Iris pigment epithelial cell (primary cell): ENCODE measurements at regions not wholly inside any gene's neighbourhood (a gene's known extent, or its start where the extent isn't known, plus 50 kb on each side); places are given as distances from the start of the nearest gene placed in this dataset.
"Not testable (repeated sequence)": the region's sequence is repeated elsewhere in the genome, so short reads cannot be mapped to it uniquely, and the experiment has no call there.

Source experiments
- DNase-seq: peaks from one replicate; pipeline ENCODE4 v3.0.0-alpha.2; 2011; ENCODE audit warnings: low read depth

- no peak for DNase-seq
Measured at GRCh38 chrX:148265829-148266228, 234.6 kb upstream of the AFF2 start.

- DNase-seq, result no peak
Measured at GRCh38 chrX:148268673-148269072, 231.7 kb upstream of the AFF2 start.

- no peak for DNase-seq
Measured at GRCh38 chrX:148269513-148269912, 230.9 kb upstream of the AFF2 start.

GRCh38 chrX:148270499-148270898, 229.9 kb upstream of the AFF2 start:
- no peak for DNase-seq

DNA sequence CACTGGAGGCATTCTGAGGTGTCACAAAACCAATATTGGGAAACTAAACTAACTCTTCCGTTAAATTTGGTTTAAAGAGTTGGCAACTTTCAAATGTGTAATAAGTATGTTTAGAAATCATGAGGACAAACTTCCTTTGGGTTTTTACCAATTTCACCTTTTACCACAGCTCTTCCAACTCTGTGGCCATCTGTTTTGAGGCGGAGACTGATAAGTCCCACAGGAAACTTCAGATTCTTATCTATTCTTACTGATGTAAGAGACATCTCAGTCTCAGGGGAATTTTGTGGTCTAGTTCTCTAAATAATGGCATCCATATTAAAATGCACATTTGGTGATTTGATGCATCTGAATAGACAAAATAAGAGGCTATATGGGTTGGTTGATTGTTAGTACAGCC, 229.2 kb upstream of the AFF2 start:
- no peak for DNase-seq

DNA sequence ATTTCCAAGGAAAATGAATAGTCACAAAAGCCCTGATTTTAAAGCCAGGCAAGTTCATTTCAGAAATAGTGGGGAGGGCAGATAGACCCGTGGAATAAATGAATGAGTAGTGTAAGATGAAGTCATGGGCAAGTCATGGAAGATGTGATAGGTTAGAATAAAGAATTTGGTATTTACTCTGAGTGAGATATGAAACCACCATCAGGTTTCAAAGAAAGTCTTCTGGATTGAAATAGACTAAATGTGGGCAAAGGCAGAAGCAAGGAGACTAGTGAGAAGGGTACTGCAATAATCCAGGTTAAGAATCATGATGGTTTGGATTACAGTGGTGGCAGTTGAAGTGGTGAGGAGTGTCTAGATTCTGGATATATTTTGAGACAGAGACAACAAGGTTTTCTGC, 218.5 kb upstream of the AFF2 start:
- no peak for DNase-seq

DNA sequence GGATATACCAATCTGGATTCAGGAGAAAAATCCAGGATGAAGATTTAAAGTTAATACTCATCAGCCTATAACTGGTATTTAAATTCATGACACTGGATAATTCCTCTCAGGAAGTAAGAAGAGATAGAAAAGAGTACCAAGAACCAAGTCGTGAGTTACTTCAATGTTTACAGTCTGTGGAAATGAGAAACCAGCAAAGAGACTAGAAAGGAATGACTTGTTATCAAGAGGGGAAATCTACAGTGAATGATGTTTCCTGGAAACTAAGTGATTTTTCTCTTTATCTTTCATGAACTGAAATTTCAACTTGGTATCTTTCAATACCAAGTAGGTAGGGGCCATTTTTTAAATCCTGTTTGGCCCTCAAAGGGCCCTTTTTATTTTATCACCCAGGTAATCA, 217.9 kb upstream of the AFF2 start:
- no peak for DNase-seq

DNA sequence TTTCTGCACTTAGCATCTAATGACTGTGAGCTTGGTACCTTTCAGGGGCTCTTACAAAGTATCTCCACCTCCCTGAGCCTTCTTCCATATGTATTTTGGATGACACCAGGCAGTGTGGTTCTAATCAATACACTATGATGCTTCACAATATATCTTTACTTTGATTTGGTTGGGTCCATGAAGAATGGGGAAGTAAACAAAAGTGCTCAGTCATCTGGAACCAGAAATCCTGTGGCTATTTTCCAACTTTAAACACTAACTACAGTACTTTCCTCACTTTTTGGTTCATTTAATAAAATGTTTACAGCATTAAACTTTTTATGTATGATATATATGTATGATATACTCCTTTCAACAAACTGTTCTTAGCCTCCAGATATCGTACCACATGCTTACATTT, 216.4 kb upstream of the AFF2 start:
- DNase-seq, result no peak

GRCh38 chrX:148284821-148285220, 215.6 kb upstream of the AFF2 start:
- no peak for DNase-seq

DNA sequence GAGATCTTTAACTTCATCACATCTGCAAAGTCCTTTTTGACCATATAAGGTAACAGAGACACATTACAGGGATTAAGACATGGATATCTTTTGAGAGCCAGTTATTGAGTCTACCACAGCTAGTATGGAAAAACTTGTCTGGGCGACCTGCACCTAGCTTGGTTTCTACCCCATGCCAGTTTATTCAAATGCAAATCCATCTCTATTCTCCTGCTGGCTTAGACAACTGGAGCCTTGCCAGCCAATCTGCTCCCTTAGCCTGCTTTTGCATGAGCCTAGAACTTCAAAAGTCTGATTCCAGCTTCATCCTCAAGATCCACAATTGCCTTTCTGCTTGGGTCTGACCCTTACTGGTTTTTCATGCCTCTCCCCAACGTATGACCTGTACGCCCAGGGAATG, 212.0 kb upstream of the AFF2 start:
- no peak for DNase-seq

- no peak for DNase-seq
Measured at GRCh38 chrX:148290041-148290440, 210.4 kb upstream of the AFF2 start.

DNA sequence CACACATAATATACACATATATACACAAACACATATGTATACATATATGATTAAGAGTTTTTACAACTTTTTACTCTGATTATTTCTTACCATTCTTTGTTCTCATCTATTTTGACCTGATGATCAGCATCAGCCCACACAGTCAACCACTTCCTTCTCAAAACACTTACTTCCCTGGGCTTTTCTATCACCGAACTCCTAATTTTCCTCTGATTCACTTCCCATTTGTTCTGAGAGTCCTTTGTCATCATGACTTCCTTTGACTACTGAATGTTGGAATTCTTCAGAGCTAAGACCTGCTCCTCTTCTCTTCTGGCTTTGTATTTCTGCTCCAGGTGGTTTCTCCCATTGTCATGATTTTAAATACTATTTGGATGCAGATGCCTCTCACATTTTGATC, 209.5 kb upstream of the AFF2 start:
- no peak for DNase-seq

GRCh38 chrX:148298737-148299136, 201.7 kb upstream of the AFF2 start:
- peak; percentile 1 for DNase-seq

DNA sequence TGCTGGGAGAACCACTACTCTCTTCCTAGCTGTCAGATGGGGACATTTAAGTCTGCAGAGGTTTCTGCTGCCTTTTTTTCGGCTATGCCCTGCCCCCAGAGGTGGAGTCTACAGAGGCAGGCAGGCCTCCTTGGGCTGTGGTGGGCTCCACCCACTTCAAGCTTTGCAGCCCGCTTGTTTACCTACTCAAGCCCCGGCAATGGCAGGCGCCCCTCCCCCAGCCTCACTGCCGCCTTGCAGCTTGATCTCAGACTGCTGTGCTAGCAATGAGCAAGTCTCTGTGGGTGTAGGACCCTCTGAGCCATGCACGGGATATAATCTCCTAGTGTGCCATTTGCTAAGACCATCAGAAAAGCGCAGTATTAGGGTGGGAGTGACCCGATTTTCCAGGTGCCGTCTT, 195.2 kb upstream of the AFF2 start:
- not testable (repeated sequence) for DNase-seq

DNA sequence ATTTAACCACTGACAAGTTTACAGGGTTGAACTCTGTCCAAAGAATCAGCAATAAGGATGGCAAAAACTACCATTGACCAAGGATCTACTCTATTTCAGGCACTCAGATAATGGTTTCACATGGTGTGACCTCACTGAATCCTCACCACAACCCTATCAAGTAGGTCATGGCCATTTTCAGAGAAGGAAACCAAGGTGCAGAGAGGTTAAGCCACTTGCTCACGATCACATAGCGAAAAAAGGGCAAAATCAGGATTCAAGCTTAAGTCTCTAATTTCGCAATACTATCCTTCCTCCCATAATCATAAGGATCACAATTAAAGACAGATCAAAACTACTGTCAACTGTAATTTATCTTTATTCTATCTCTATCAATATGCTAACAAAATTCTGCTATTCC, 191.0 kb upstream of the AFF2 start:
- DNase-seq, result no peak

- no peak for DNase-seq
Measured at GRCh38 chrX:148310426-148311165, 189.8 kb upstream of the AFF2 start.

- no peak for DNase-seq
Measured at GRCh38 chrX:148311544-148311943, 188.9 kb upstream of the AFF2 start.

GRCh38 chrX:148314876-148315275, 185.5 kb upstream of the AFF2 start:
- no peak for DNase-seq

DNA sequence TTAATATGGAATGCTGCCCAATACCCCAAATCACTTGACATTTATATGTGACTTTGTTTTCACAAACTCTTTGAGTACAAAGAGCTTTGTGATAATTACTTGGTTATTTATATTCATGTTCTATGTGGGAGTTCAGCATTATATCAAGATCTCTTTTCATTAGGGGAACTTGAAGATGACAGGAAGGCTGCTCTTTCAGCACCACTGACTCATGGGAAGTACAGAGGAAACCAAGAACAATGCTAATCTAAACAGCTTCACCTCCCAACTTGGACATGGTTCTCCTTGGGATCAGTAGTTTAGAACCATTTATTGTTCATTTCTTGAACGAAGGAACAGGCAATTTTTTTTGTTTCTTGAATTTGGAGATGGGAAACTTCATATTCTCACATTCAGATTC, 184.0 kb upstream of the AFF2 start:
- no peak for DNase-seq

GRCh38 chrX:148322906-148323305, 177.5 kb upstream of the AFF2 start:
- DNase-seq, result no peak

GRCh38 chrX:148333989-148334388, 166.4 kb upstream of the AFF2 start:
- no peak for DNase-seq

- DNase-seq, result no peak
Measured at GRCh38 chrX:148337873-148338272, 162.5 kb upstream of the AFF2 start.

DNA sequence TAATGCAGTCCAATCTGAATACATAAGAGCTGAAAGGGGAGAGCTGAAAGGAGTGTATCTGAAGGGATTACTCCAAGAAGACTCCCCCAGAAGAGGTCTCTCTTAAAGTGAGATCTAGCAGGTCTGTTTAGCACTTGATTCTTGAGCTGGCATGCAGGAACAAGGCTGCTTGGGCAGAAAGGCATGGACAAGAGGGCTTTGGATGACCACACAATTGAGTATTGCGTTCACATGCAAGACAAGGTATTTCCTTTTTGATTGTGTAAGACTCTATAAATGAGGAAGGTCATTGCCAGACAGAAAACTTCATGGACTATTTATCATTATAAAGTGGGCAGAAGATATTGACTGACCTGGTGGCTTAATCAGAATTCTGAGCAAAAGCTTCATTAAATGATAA, 145.5 kb upstream of the AFF2 start:
- no peak for DNase-seq

DNA sequence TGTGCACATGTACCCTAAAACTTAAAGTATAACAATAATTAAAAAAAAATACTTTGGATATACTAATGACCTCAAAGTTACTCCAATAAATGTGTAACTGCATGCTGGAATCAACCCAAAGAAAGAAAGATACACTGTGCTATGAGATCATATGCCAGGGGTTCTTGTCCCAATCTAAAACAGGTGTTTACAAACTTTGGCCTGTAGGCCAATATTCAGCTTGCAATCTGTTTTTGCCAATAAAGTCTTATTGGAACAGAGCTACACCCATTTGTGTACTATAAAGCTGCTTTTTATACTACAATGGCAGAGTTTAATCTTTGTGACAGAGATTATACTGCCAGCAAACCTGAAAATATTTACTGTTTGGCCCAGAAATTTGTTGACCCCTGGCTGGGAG, 138.8 kb upstream of the AFF2 start:
- DNase-seq, result no peak
